ENCODE measurements at regions not wholly inside any gene's neighbourhood (a gene's known extent, or its start where the extent isn't known, plus 50 kb on each side); places are given as distances from the start of the nearest gene placed in this dataset.

GRCh38 chr6:106731843-106732160 is 102.4 kb downstream of the QRSL1 start:
- TF ChIP-seq, protein P1, sequence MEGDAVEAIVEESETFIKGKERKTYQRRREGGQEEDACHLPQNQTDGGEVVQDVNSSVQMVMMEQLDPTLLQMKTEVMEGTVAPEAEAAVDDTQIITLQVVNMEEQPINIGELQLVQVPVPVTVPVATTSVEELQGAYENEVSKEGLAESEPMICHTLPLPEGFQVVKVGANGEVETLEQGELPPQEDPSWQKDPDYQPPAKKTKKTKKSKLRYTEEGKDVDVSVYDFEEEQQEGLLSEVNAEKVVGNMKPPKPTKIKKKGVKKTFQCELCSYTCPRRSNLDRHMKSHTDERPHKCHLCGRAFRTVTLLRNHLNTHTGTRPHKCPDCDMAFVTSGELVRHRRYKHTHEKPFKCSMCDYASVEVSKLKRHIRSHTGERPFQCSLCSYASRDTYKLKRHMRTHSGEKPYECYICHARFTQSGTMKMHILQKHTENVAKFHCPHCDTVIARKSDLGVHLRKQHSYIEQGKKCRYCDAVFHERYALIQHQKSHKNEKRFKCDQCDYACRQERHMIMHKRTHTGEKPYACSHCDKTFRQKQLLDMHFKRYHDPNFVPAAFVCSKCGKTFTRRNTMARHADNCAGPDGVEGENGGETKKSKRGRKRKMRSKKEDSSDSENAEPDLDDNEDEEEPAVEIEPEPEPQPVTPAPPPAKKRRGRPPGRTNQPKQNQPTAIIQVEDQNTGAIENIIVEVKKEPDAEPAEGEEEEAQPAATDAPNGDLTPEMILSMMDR (IDR thresholded peaks at IDR 0.05), result no peak
- TF ChIP-seq POLR2A (IDR thresholded peaks at IDR 0.05), result no peak

Data from testis (tissue), 2 donors.